GM10248 (cell line): ENCODE measurements at regions not wholly inside any gene's neighbourhood (a gene's known extent, or its start where the extent isn't known, plus 50 kb on each side); places are given as distances from the start of the nearest gene placed in this dataset.

Source experiments
- CTCF ChIA-PET: fragments of 300-600 bp; sonication (Branson Sonifier 250); formaldehyde crosslinking; extraction: SDS; loops from one replicate; lab custom pipeline; 2021; ENCODE audit warnings: antibody characterized with exemption; lab: Yijun Ruan, JAX
- POLR2A ChIA-PET: fragments of 350-650 bp; sonication (Branson Sonifier 250); formaldehyde crosslinking; extraction: SDS; loops from one replicate; lab custom pipeline; 2020; ENCODE audit warnings: antibody characterized with exemption; lab: Yijun Ruan, JAX
- DNase-seq: peaks from one replicate; pipeline ENCODE4 v3.0.0; 2012; ENCODE audit errors: extremely low spot score
- CTCF ChIP-seq: IDR thresholded peaks from 2 replicates; pipeline ENCODE4 v1.5.1; 2012; ENCODE audit warnings: mild to moderate bottlenecking, low read depth; ENCODE audit errors: extremely low read depth, missing control alignments, control extremely low read depth

DNA sequence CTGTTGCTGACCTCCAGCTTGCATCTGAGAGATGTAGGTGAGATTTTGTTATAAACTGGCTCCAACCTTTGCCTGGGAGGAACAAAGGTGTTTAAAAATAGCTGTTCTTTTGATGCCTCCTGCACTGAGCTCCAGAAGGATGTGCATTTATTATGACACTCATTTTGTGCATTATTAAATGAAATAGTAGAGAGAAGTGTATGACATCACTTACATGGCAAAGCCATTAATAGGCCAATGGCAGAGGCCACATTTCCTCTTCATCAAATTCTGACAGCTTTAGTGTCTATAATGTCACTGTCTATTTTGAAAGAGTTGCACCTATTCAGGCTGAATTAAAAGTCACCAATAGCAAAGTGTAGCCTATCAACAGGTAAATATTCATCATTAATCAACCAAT, 564.6 kb downstream of the FLRT2 start:
- ChIA-PET CTCF (no interaction called here), POLR2A (no interaction called here)
- no peak for DNase-seq

GRCh38 chr14:86091811-86092210, 561.9 kb downstream of the FLRT2 start:
- ChIA-PET POLR2A (no interaction called here), CTCF (no interaction called here)
- no peak for DNase-seq
- TF ChIP-seq CTCF = no peak

More for the DNA sequence above, 564.6 kb downstream of the FLRT2 start:
- TF ChIP-seq CTCF = no peak

DNA sequence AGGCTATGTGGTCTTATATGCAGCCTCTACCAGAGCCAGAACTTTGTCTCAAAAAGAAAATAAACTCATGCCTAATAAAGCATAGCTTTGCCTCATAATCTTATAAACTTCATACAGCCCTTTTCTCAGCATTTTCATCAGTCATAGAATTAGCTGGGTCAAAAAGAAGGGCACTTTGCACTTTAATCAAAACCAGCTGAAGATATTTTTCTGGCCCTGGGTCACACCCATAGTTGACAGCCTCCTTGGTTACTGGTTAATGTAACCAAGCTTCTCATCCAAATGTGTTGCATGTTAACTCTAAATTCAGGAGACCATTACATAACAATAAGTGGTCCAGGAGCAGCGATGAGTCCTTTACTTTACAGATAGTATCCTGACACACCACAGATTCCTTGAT, 558.2 kb downstream of the FLRT2 start:
- ChIA-PET CTCF (interaction anchor here (1.5 kb wide), 1 partner anchor 26 kb away, joined by 3 read pairs; no protein-coding TSS in a partner anchor), POLR2A (no interaction called here)
- DNase-seq = no peak
- TF ChIP-seq CTCF = no peak

DNA sequence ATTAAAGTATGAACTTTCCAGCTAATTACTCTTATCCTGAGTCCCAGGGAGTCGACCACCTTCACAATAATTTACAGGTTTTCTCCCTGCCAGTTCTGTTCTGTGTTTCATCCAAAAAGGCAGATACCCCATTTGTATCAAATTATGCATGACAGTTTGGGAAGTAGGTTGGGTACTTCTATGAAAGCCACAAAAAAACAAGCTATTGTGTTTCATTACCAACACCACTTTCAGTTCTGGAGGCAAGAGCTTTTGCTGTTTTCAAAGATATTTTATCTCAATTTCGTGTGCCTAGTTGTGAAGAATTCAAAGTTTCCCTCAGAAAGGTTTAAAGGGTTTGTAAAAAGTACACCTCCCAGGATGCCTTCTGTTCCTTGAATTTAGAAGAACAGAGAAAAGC, 557.4 kb downstream of the FLRT2 start:
- no peak for TF ChIP-seq CTCF
- no peak for DNase-seq
- POLR2A ChIA-PET = no interaction called here
- CTCF ChIA-PET = no interaction called here

DNA sequence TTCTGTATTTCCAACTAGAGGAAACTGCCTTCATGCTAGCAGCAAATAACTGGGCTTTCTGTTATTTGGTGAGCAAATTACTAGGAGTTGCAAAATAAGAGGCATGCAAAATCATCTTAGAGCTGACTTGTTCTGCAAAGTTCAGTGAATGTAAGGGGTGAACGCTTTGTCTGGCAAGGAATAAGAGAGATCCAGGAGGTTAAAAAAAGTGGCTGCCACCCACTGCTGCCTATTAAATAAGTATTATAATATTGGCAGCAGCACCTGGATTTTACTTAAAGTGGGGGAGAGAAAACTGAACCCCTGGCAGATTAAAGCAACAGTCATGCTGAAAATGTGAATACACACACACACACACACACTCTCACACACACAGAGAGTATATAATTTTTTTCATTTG, 557.0 kb downstream of the FLRT2 start:
- DNase-seq = no peak
- ChIA-PET CTCF (no interaction called here), POLR2A (no interaction called here)
- no peak for TF ChIP-seq CTCF

- ChIA-PET CTCF (no interaction called here), POLR2A (no interaction called here)
- no peak for TF ChIP-seq CTCF
- DNase-seq = no peak
Observed at GRCh38 chr14:86084097-86084496, 554.2 kb downstream of the FLRT2 start.

DNA sequence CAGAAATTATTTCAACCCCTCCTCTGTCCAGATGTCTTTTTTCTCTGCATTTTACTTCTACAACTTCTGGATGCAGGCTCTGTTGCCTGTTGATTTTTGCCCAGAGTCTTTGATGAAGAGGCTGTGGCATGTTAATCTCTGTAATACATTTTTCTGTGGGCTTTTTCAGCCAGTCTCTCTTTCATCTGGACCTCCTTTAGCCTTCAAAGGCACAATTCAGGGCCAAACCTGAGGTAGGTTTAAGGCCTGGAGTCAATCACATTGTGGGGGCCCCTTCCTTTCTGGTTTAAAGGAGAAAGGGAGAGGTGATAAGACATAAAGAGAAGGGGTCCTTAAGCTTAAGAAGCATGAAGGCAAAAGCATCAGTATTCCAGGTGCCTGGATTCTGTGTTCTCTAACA, 553.7 kb downstream of the FLRT2 start:
- no peak for TF ChIP-seq CTCF
- POLR2A ChIA-PET = no interaction called here
- DNase-seq = no peak
- CTCF ChIA-PET = no interaction called here
